ENCODE measurements at regions not wholly inside any gene's neighbourhood (a gene's known extent, or its start where the extent isn't known, plus 50 kb on each side); places are given as distances from the start of the nearest gene placed in this dataset.

DNA sequence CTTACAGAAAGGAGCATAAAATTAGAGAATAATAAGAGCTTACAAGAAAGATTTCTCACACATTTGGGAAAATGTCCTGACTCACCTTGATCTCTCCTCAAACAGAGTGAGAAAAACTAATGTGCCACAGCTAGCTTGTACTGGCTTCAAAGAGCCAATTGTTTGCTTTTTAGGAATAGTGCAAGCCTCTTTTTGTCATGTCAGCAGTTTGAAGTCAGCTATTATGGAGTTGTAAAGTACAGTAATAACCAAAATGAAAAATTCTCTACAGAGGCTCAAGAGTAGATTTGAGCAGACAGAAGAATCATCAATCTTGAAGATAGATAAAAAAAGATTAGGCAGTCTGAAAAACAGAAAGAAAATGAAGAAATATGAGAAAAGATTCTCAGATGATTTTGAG, 313.4 kb upstream of the GPR149 start:
- no peaks in the 10 kb centered on the region for H3K4me1 Mint-ChIP-seq (ENCODE audit: unreplicated experiment)
- no peaks in the 10 kb centered on the region for H3K36me3 Mint-ChIP-seq (ENCODE audit: unreplicated experiment)
- no peak for TF ChIP-seq CTCF (IDR thresholded peaks at IDR 0.05)
- H3K27ac Mint-ChIP-seq (ENCODE audit: unreplicated experiment), result no peak overlapping the region
- no peak overlapping the region for H3K4me3 Mint-ChIP-seq (ENCODE audit: unreplicated experiment)
- DNase-seq (ENCODE audit: extremely low spot score, unreplicated experiment), result no peak
- H3K27me3 Mint-ChIP-seq (ENCODE audit: unreplicated experiment), result peaks cover 15% of the 10 kb centered on the region
- peaks cover 4% of the 10 kb centered on the region for H3K9me3 Mint-ChIP-seq (ENCODE audit: unreplicated experiment)

GRCh38 chr3:154734468-154734867, 304.5 kb upstream of the GPR149 start:
- DNase-seq (ENCODE audit: extremely low spot score, unreplicated experiment), result no peak
- Mint-ChIP-seq H3K9me3 (ENCODE audit: unreplicated experiment) (no peaks in the 10 kb centered on the region), H3K36me3 (ENCODE audit: unreplicated experiment) (no peaks in the 10 kb centered on the region), H3K27ac (ENCODE audit: unreplicated experiment) (no peak overlapping the region), H3K4me1 (ENCODE audit: unreplicated experiment) (no peaks in the 10 kb centered on the region), H3K4me3 (ENCODE audit: unreplicated experiment) (no peak overlapping the region), H3K27me3 (ENCODE audit: unreplicated experiment) (peaks cover 7% of the 10 kb centered on the region)
- TF ChIP-seq CTCF (IDR thresholded peaks at IDR 0.05), result no peak

GRCh38 chr3:154730186-154730585, 300.2 kb upstream of the GPR149 start:
- Mint-ChIP-seq H3K9me3 (ENCODE audit: unreplicated experiment) (no peaks in the 10 kb centered on the region), H3K27ac (ENCODE audit: unreplicated experiment) (no peak overlapping the region), H3K27me3 (ENCODE audit: unreplicated experiment) (peaks cover 4% of the 10 kb centered on the region), H3K4me3 (ENCODE audit: unreplicated experiment) (no peak overlapping the region), H3K36me3 (ENCODE audit: unreplicated experiment) (no peaks in the 10 kb centered on the region), H3K4me1 (ENCODE audit: unreplicated experiment) (no peaks in the 10 kb centered on the region)
- TF ChIP-seq CTCF (IDR thresholded peaks at IDR 0.05), result no peak
- no peak for DNase-seq (ENCODE audit: extremely low spot score, unreplicated experiment)

DNA sequence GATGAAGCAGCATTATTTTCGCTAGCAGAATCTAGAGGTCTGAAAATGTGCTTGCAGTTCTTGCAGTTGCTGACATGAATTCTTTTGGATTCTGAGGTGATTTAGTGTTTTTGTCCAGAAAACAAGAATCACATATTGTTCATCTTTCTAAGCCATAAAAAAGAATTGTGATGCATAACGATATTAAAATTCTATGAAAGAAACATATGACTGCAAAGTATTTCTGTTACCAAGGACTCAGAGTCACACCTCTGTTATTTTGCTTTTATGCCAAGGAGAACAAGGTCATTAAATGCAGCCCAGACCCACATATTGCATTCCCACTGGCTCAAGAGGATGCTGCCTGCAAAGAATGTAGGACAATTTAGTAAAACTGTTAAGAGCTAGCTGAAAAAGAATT, 299.8 kb upstream of the GPR149 start:
- H3K4me3 Mint-ChIP-seq (ENCODE audit: unreplicated experiment), result no peak overlapping the region
- peaks cover 4% of the 10 kb centered on the region for H3K27me3 Mint-ChIP-seq (ENCODE audit: unreplicated experiment)
- H3K4me1 Mint-ChIP-seq (ENCODE audit: unreplicated experiment), result peaks cover 2% of the 10 kb centered on the region
- no peaks in the 10 kb centered on the region for H3K36me3 Mint-ChIP-seq (ENCODE audit: unreplicated experiment)
- no peak for TF ChIP-seq CTCF (IDR thresholded peaks at IDR 0.05)
- no peak overlapping the region for H3K27ac Mint-ChIP-seq (ENCODE audit: unreplicated experiment)
- no peak for DNase-seq (ENCODE audit: extremely low spot score, unreplicated experiment)
- no peaks in the 10 kb centered on the region for H3K9me3 Mint-ChIP-seq (ENCODE audit: unreplicated experiment)

DNA sequence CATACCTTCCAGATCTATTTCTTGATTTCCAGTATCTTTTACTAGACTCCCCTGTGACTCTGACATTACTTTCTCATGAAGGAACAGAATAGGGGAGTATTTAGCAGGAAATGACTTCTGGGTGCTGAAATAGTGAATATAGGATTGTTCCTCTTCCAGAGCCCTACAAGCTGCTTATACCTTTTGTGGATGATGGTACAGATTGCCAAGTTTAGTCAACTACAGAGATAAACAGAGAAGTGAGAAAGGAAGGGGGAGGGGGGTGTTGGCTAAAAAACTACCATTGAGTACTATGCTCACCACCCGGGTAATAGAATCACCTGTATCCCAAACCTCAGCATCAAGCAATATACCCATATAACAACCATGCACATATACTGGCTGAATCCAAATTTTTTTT, 298.3 kb upstream of the GPR149 start:
- DNase-seq (ENCODE audit: extremely low spot score, unreplicated experiment), result no peak
- peaks cover 6% of the 10 kb centered on the region for H3K27me3 Mint-ChIP-seq (ENCODE audit: unreplicated experiment)
- H3K9me3 Mint-ChIP-seq (ENCODE audit: unreplicated experiment), result no peaks in the 10 kb centered on the region
- H3K36me3 Mint-ChIP-seq (ENCODE audit: unreplicated experiment), result no peaks in the 10 kb centered on the region
- H3K4me3 Mint-ChIP-seq (ENCODE audit: unreplicated experiment), result no peak overlapping the region
- H3K27ac Mint-ChIP-seq (ENCODE audit: unreplicated experiment), result no peak overlapping the region
- peaks cover 2% of the 10 kb centered on the region for H3K4me1 Mint-ChIP-seq (ENCODE audit: unreplicated experiment)
- no peak for TF ChIP-seq CTCF (IDR thresholded peaks at IDR 0.05)
